ENCODE measurements at regions not wholly inside any gene's neighbourhood (a gene's known extent, or its start where the extent isn't known, plus 50 kb on each side); places are given as distances from the start of the nearest gene placed in this dataset.

GRCh38 chr13:53159431-53159830 lies 130.8 kb downstream of the OLFM4 start:
- H3K9ac ChIP-seq (ENCODE audit: extremely low read depth, insufficient read length, low read length) = no peak overlapping the region
- H2BK120ac ChIP-seq (ENCODE audit: low read depth, low read length, poor library complexity, severe bottlenecking) = no peak overlapping the region
- H3K79me2 ChIP-seq (ENCODE audit: insufficient read depth, low read length) = no peaks in the 10 kb centered on the region
- no peaks in the 10 kb centered on the region for H3K23me2 ChIP-seq (ENCODE audit: insufficient read length, low read depth, low read length, poor library complexity, severe bottlenecking)
- no peak overlapping the region for H2AK5ac ChIP-seq (ENCODE audit: insufficient read length, low read length)
- H3K4me1 Mint-ChIP-seq = peaks cover 6 to 15% of the 10 kb centered on the region in 2 experiments
- H3K9me3 Mint-ChIP-seq = peaks cover 3 to 13% of the 10 kb centered on the region in 2 experiments; a peak in 4 of 5 replicates
- H3K56ac ChIP-seq (ENCODE audit: insufficient read length, low read depth, low read length) = no peak overlapping the region
- no peaks in the 10 kb centered on the region for H3K79me1 ChIP-seq (ENCODE audit: insufficient read depth, low read depth, low read length, poor library complexity, severe bottlenecking)
- no peak overlapping the region for H2BK5ac ChIP-seq (ENCODE audit: insufficient read length, low read length)
- H4K91ac ChIP-seq (ENCODE audit: insufficient read length, low read depth, low read length) = no peak overlapping the region
- no peak overlapping the region for H2AFZ ChIP-seq (ENCODE audit: low read length)
- no CpG with 5 or more reads among the region's 1 CpG for WGBS (ENCODE audit: extremely low coverage, insufficient read length, low lambda C conversion rate)
- H3K27me3 ChIP-seq (ENCODE audit: insufficient read depth, low read length) = no peaks in the 10 kb centered on the region
- H3K14ac ChIP-seq (ENCODE audit: insufficient read depth, low read length) = no peak overlapping the region
- H3T11ph ChIP-seq (ENCODE audit: low read length) = no peak overlapping the region
- no peak overlapping the region for H4K8ac ChIP-seq (replicated peaks; ENCODE audit: insufficient read length, low read depth, low read length)
- H3K4ac ChIP-seq (ENCODE audit: low read depth, low read length) = no peak overlapping the region
- no peak overlapping the region for H3K23ac ChIP-seq (ENCODE audit: insufficient read length, low read depth, low read length)
- H3K27ac ChIP-seq (ENCODE audit: insufficient read length, low read depth, low read length) = no peak overlapping the region
- H3K4me3 Mint-ChIP-seq = no peak overlapping the region
- peaks cover 0 to 8% (median 3%) of the 10 kb centered on the region in 3 experiments; a peak in 4 of 7 replicates for H3K36me3 Mint-ChIP-seq (ENCODE audit: insufficient read depth in 1 of 3, low read depth in 3 of 3)
- H3K27me3 Mint-ChIP-seq (ENCODE audit: low read depth) = peaks cover 12% of the 10 kb centered on the region
- TF ChIP-seq, protein P1, sequence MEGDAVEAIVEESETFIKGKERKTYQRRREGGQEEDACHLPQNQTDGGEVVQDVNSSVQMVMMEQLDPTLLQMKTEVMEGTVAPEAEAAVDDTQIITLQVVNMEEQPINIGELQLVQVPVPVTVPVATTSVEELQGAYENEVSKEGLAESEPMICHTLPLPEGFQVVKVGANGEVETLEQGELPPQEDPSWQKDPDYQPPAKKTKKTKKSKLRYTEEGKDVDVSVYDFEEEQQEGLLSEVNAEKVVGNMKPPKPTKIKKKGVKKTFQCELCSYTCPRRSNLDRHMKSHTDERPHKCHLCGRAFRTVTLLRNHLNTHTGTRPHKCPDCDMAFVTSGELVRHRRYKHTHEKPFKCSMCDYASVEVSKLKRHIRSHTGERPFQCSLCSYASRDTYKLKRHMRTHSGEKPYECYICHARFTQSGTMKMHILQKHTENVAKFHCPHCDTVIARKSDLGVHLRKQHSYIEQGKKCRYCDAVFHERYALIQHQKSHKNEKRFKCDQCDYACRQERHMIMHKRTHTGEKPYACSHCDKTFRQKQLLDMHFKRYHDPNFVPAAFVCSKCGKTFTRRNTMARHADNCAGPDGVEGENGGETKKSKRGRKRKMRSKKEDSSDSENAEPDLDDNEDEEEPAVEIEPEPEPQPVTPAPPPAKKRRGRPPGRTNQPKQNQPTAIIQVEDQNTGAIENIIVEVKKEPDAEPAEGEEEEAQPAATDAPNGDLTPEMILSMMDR (conservative IDR thresholded peaks at IDR 0.05) = no peak
- no peaks in the 10 kb centered on the region for H3K9me3 ChIP-seq (ENCODE audit: control insufficient read depth, low read depth, low read length)
- H4K20me1 ChIP-seq (ENCODE audit: control insufficient read depth, insufficient read depth, insufficient read length) = no peaks in the 10 kb centered on the region
- no peak overlapping the region for H2BK20ac ChIP-seq (ENCODE audit: low read depth, low read length, poor library complexity, severe bottlenecking)
- no peak overlapping the region for H2BK15ac ChIP-seq (ENCODE audit: low read depth, low read length)
- no peak overlapping the region for H3K27ac Mint-ChIP-seq
- no peak overlapping the region for H3K18ac ChIP-seq (ENCODE audit: insufficient read length, low read depth, low read length)
- H2BK12ac ChIP-seq (ENCODE audit: insufficient read length, low read depth, low read length) = no peak overlapping the region
- DNase-seq = no peak
- no peaks in the 10 kb centered on the region; the same call in 1 of the 2 replicates for H3K4me1 ChIP-seq (ENCODE audit: insufficient read depth, low read length)
- H4K5ac ChIP-seq (ENCODE audit: insufficient read length, low read depth, low read length) = no peak overlapping the region
- no peak overlapping the region for H3K4me2 ChIP-seq (ENCODE audit: insufficient read depth, insufficient read length, low read length)

Data from H9 (cell line).